Liver (tissue), 8 donors: ENCODE measurements at regions not wholly inside any gene's neighbourhood (a gene's known extent, or its start where the extent isn't known, plus 50 kb on each side); places are given as distances from the start of the nearest gene placed in this dataset.

ENCODE experiments used
- DNase-seq: peaks from one replicate; pipeline ENCODE4 v3.0.0-alpha.2; 2017; ENCODE audit warnings: low spot score
- H3K27ac ChIP-seq, 2 donors: one replicate each; pipeline ENCODE4 v1.7.0; 2013; ENCODE audit warnings: inconsistent platforms in 2 of 2, low read length in 2 of 2, control low read depth in 1 of 2, low read depth in 1 of 2, mild to moderate bottlenecking in 1 of 2
- H3K27me3 ChIP-seq, 4 donors: one replicate each; pipeline versions ENCODE4 v1.6.1 to v1.7.0; 2013; ENCODE audit warnings: low read length in 3 of 4, inconsistent platforms in 1 of 4, mild to moderate bottlenecking in 1 of 4, moderate library complexity in 1 of 4; ENCODE audit not compliant: control insufficient read depth in 4 of 4, insufficient read depth in 4 of 4
- H3K36me3 ChIP-seq, 4 donors: one replicate each; pipeline versions ENCODE4 v1.6.1 to v1.7.0; 2013; ENCODE audit warnings: low read length in 3 of 4, mild to moderate bottlenecking in 3 of 4, low read depth in 1 of 4, moderate library complexity in 1 of 4; ENCODE audit not compliant: control insufficient read depth in 4 of 4, insufficient read depth in 3 of 4
- H3K4me1 ChIP-seq, 4 donors: one replicate each; pipeline versions ENCODE4 v1.6.1 to v1.7.0; 2013; ENCODE audit warnings: low read length in 3 of 4, mild to moderate bottlenecking in 3 of 4, moderate library complexity in 1 of 4; ENCODE audit not compliant: control insufficient read depth in 4 of 4, insufficient read depth in 4 of 4
- H3K4me3 ChIP-seq, 3 donors: one replicate each; pipeline versions ENCODE4 v1.6.1 to v1.7.0; 2013; ENCODE audit warnings: low read length in 3 of 3, control low read depth in 1 of 3, low read depth in 1 of 3, mild to moderate bottlenecking in 1 of 3
- H3K9ac ChIP-seq, 2 donors: one replicate each; pipeline ENCODE4 v1.7.0; 2013; ENCODE audit warnings: low read length in 2 of 2, mild to moderate bottlenecking in 2 of 2, moderate library complexity in 2 of 2, control low read depth in 1 of 2, low read depth in 1 of 2
- H3K9me3 ChIP-seq, 4 donors: one replicate each; pipeline versions ENCODE4 v1.6.1 to v1.7.0; 2013; ENCODE audit warnings: low read length in 3 of 4; ENCODE audit not compliant: control insufficient read depth in 4 of 4
- ATF3 ChIP-seq: IDR thresholded peaks from 2 replicates; pipeline ENCODE4 v1.6.1; 2016; ENCODE audit warnings: antibody characterized with exemption
- CTCF ChIP-seq: fragments of 150-350 bp; IDR thresholded peaks from 2 replicates; pipeline ENCODE4 v1.5.1; 2017; ENCODE audit warnings: improper control_type of control experiment, low read depth, low read length; ENCODE audit not compliant: missing input control
- FOXA1 ChIP-seq: IDR thresholded peaks from 2 replicates; pipeline ENCODE4 v1.6.1; 2016; ENCODE audit warnings: antibody characterized with exemption
- FOXA2 ChIP-seq: IDR thresholded peaks from 2 replicates; pipeline ENCODE4 v1.6.1; 2016; ENCODE audit warnings: antibody characterized with exemption
- GABPA ChIP-seq, 2 donors: IDR thresholded peaks in 1 of 2; conservative IDR thresholded peaks in 1 of 2; 2 replicates each; pipeline ENCODE4 v1.6.1; 2016; ENCODE audit warnings: antibody characterized with exemption in 2 of 2, mild to moderate bottlenecking in 1 of 2, moderate library complexity in 1 of 2
- HNF4A ChIP-seq, 2 donors: conservative IDR thresholded peaks; 2 replicates each; pipeline ENCODE4 v1.6.1; 2016; ENCODE audit warnings: antibody characterized with exemption in 2 of 2, mild to moderate bottlenecking in 2 of 2
- HNF4G ChIP-seq: IDR thresholded peaks from 2 replicates; pipeline ENCODE4 v1.6.1; 2016; ENCODE audit warnings: antibody characterized with exemption
- JUND ChIP-seq, 2 donors: IDR thresholded peaks; 2 replicates each; pipeline ENCODE4 v1.6.1; 2016; ENCODE audit warnings: antibody characterized with exemption in 2 of 2
- NR2F2 ChIP-seq: IDR thresholded peaks from 2 replicates; pipeline ENCODE4 v1.6.1; 2016; ENCODE audit warnings: antibody characterized with exemption
- RAD21 ChIP-seq, 2 donors: IDR thresholded peaks; 2 replicates each; pipeline ENCODE4 v1.6.1; 2016; ENCODE audit warnings: antibody characterized with exemption in 2 of 2, mild to moderate bottlenecking in 2 of 2
- REST ChIP-seq: IDR thresholded peaks from 2 replicates; pipeline ENCODE4 v1.6.1; 2016; ENCODE audit warnings: antibody characterized with exemption, mild to moderate bottlenecking
- RXRA ChIP-seq, 2 donors: IDR thresholded peaks; 2 replicates each; pipeline ENCODE4 v1.6.1; 2017 to 2018; ENCODE audit warnings: antibody characterized with exemption in 2 of 2, mild to moderate bottlenecking in 1 of 2
- SP1 ChIP-seq: IDR thresholded peaks from 2 replicates; pipeline ENCODE4 v1.6.1; 2018; ENCODE audit warnings: antibody characterized with exemption, mild to moderate bottlenecking
- YY1 ChIP-seq: IDR thresholded peaks from 2 replicates; pipeline ENCODE4 v1.6.1; 2016; ENCODE audit warnings: antibody characterized with exemption, mild to moderate bottlenecking
- ZBTB33 ChIP-seq: IDR thresholded peaks from 2 replicates; pipeline ENCODE4 v1.6.1; 2016; ENCODE audit warnings: antibody characterized with exemption
- WGBS: extraction: QIAGEN DNeasy Blood & Tissue Kit; methylation state at CpG from one replicate; pipeline ENCODE4 v1.1.7; 2013; 5-methylcytosine and 5-hydroxymethylcytosine counted together
- donor health status: healthy.
- donor health status: healthy.
- donor health status: healthy.
- donor health status: healthy.
- donor health status: healthy.

GRCh38 chr12:46934374-46935111, 108.7 kb upstream of the SLC38A4 start:
- TF ChIP-seq ZBTB33 (no peak), RXRA (IDR thresholded peaks at IDR 0.05) (peak in 1 of 2 donors; percentile 16), FOXA2 (no peak), RAD21 (IDR thresholded peaks at IDR 0.05) (peak in 1 of 2 donors; percentile 51), YY1 (no peak), CTCF (no peak), JUND (IDR thresholded peaks at IDR 0.05) (no peak), HNF4A (conservative IDR thresholded peaks at IDR 0.05) (peak in 1 of 2 donors; percentile 14), NR2F2 (no peak), SP1 (peak; percentile 6), FOXA1 (no peak), GABPA (IDR thresholded peaks at IDR 0.05 in 1 of 2, conservative IDR thresholded peaks at IDR 0.05 in 1 of 2) (no peak), REST (no peak), HNF4G (no peak), ATF3 (no peak)
- Histone ChIP-seq H3K27me3 (no peaks in the 10 kb centered on the region), H3K4me3 (no peak overlapping the region), H3K27ac (peak overlapping the region in 1 of 2 donors; percentile 11), H3K9ac (no peak overlapping the region), H3K4me1 (peaks cover 9 to 17% (median 16%) of the 10 kb centered on the region in 4 donors), H3K36me3 (no peaks in the 10 kb centered on the region), H3K9me3 (no peaks in the 10 kb centered on the region)
- no peak for DNase-seq
- WGBS, result 52% methylated on average over 10 of the region's 10 CpGs
